Fibroblast of the aortic adventitia (primary cell): ENCODE measurements at regions not wholly inside any gene's neighbourhood (a gene's known extent, or its start where the extent isn't known, plus 50 kb on each side); places are given as distances from the start of the nearest gene placed in this dataset.
"Not testable (repeated sequence)": the region's sequence is repeated elsewhere in the genome, so short reads cannot be mapped to it uniquely, and the experiment has no call there.

Source experiments
- DNase-seq: peaks from one replicate; pipeline ENCODE4 v3.0.0-alpha.2; 2010; ENCODE audit warnings: low read depth
- H3K4me3 ChIP-seq: 2 replicates; pipeline ENCODE4 v1.5.1; 2011; ENCODE audit warnings: low read depth, mild to moderate bottlenecking, control low read depth, low read length, moderate library complexity
- TF ChIP-seq, protein P1 (sequence below): IDR thresholded peaks from 2 replicates; pipeline ENCODE4 v1.5.1; 2011; ENCODE audit warnings: mild to moderate bottlenecking, low read length, control low read depth, inconsistent platforms; ENCODE audit not compliant: insufficient read depth

DNA sequence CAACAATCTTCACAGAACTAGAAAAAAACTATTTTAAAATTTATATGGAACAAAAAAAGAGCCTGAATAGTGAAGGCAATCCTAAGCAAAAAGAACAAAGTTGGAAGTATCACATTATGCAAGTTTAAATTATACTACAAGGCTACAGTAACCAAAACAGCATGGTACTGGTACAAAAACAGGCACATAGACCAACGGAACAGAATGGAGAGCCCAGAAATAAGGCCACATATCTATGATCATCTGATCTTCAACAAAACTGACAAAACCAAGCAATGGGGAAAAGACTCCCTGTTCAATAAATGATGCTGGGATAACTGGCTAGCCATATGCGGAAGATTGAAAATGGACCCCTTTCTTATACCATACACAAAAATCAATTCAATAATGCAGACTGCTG lies 74.4 kb upstream of the RTN4 start:
- not testable (repeated sequence) for DNase-seq, H3K4me3 ChIP-seq

DNA sequence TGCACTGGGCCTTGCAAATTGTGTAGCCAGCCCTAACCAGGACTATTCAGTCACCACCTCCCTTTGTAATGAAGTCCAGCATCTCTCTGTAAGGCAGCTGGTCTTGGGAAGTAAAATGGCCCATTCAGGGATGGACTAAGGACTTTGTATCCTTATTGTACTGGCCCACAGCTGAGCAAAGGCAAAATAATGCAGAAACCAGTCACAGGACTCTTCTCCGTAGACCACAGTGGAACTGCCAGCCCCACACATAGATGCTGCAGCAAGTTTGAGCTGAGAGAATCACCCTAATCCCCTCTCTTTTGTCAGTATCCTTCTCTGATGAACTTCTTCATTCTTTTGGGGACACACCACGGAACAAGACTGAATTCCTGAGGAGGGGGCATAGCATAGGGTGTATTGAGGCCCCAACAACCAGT lies 73.6 kb upstream of the RTN4 start:
- TF ChIP-seq, protein P1, sequence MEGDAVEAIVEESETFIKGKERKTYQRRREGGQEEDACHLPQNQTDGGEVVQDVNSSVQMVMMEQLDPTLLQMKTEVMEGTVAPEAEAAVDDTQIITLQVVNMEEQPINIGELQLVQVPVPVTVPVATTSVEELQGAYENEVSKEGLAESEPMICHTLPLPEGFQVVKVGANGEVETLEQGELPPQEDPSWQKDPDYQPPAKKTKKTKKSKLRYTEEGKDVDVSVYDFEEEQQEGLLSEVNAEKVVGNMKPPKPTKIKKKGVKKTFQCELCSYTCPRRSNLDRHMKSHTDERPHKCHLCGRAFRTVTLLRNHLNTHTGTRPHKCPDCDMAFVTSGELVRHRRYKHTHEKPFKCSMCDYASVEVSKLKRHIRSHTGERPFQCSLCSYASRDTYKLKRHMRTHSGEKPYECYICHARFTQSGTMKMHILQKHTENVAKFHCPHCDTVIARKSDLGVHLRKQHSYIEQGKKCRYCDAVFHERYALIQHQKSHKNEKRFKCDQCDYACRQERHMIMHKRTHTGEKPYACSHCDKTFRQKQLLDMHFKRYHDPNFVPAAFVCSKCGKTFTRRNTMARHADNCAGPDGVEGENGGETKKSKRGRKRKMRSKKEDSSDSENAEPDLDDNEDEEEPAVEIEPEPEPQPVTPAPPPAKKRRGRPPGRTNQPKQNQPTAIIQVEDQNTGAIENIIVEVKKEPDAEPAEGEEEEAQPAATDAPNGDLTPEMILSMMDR = no peak
- H3K4me3 ChIP-seq = no peak overlapping the region
- DNase-seq = no peak

DNA sequence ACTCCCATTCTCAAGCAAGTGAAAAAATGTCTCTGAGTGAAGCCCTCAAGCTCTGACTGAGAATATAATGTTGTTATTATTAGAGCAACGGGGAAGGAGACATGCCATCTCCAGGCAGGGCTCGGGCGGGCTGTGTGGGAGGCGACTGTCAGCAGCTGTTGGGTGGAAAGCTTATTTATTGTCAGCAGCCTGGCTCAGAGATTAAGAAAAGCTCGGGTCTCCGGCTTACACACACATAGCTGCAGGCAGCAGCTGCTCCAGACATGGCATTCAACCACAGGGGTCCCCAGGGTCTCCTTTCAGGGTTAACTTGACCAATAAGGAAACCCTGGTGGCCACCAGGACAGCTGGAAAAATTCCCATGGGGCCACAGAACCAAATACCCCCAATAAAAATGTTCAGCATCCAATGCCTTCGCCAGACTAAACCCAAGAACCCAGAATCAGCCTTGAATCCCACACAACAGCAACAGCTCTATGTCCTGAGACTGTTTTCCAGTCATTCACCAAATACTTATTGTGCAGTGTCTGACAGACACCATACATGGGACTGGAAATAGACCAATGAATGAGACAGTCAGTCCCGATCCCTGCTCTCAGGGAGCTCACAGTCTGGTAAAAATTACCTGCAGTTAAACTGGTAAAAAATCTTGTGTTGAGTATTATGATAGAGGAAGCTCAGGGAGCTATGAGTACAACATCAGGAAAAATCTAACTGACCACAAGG lies 70.5 kb upstream of the RTN4 start:
- DNase-seq = peak; percentile 47
- TF ChIP-seq, protein P1 = no peak
- H3K4me3 ChIP-seq = no peak overlapping the region

DNA sequence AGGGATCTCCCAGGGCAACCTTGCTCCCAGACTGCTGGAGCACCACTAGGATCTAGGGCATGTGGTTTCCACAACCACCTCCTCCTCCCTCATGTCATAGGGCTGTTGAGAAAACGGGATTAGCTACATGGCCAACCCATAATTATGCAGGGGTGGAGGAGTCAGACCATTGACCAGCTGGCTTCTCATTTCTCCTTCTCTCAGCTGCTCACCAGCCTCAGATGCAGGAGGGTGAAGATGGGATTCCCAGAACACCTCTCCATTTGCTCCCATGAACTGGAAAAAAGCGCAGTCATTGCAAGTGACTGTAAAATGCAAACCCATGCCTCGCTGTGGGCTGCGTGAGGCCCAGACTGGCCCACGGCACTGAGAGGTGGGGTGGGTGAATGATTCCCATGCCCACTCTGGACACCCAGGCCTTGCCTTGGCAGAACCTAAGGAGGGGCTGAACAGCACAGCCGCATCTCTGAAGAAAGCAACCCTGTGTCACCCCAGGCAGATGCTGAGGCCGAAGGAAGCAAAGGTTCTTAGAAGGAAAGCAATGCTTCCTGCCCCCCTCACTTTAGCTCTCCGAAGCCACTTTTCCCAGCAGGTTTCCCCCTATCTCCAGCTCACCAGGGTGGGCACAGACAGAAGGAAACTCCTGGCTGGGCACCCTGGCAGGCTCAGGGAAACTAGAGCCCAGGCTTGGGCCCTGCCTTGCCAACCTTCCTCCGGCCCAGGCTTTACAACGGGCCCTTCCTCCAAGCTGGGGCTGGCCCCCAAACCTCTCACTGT lies 69.6 kb upstream of the RTN4 start:
- no peak for DNase-seq
- no peak overlapping the region for H3K4me3 ChIP-seq
- TF ChIP-seq, protein P1 = no peak

DNA sequence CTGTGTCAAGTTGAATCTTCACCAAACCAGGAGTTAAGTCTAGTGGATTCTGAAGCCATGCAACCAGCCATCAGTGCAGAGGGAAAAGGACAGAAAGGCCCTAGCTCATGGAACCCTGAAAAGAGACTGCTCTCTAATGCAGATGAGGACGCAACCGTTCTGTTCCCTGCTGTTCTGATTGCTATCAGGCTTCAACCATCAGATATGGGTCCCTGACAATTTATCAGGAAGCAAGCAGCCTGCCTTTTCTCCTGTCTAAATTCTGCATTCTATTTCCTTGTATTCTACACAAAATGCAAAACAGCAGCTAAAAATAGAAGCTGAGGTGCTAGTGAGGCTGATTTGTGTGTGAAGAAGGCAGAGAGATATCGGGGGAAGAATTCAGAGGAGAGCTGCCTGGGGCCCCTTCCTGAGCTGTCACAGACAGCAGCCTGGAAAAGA lies 68.4 kb upstream of the RTN4 start:
- DNase-seq = no peak
- TF ChIP-seq, protein P1 = no peak
- H3K4me3 ChIP-seq = no peak overlapping the region

DNA sequence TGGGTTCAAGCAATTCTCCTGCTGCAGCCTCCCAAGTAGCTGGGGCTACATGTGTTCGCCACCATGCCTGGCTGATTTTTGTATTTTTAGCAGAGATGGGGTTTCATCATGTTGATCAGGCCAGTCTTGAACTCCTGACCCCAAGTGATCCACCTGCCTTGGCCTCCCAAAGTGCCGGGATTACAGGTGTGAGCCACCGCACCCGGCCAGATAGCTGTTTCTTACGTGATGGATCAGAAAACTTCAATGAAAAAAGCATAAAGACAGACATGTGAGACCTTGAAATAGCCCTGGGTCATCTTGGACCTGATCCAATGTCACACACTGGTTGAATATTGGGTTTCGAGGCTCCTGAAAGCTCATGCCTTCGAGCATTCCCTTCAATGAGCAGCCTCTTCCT lies 66.7 kb upstream of the RTN4 start:
- DNase-seq = no peak
- no peak overlapping the region for H3K4me3 ChIP-seq
- TF ChIP-seq, protein P1 = no peak

DNA sequence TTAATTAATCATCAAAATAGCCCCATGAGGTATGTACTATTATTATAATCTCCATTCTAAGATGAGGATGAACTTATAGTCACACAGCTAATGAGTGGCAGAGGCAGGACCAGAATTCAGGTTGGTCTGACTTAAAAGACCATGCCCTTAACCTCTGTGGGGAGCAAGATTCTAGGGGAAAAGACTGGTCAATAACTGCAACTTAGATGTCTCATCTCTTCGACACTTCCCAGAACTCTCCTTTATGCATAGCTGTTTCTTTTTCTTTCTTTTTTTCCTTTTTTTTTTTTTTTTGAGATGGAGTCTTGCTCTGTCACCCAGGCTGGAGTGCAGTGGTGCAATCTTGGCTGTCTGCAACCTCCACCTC lies 66.3 kb upstream of the RTN4 start:
- no peak for DNase-seq
- TF ChIP-seq, protein P1 = no peak
- H3K4me3 ChIP-seq = no peak overlapping the region
